ENCODE measurements at regions not wholly inside any gene's neighbourhood (a gene's known extent, or its start where the extent isn't known, plus 50 kb on each side); places are given as distances from the start of the nearest gene placed in this dataset.

DNA sequence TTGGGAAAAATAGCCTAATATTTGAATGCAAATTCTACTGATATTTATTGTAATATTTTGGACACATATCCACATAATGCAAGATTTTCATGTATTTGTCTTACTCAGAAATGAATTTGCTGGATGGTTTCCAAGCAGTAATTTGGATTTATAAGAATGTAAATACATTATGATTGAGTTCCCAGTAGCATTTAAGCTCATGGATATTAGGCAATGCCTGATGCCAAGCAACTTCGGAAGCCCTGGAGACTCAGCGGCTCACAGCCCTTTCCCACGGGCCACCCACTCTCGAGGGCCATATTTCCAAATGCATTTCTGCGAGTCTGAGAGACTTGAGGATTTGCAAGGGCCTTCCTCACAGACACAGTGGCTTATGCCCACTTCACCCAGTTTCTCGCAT, 62.1 kb upstream of the MYOCD start:
- no peak for DNase-seq
- Mint-ChIP-seq H3K36me3 (ENCODE audit: insufficient read depth in 1 of 3, low read depth in 3 of 3) (no peaks in the 10 kb centered on the region), H3K9me3 (no peaks in the 10 kb centered on the region; a peak in 1 of 5 replicates), H3K27ac (no peak overlapping the region; a peak in 1 of 7 replicates), H3K27me3 (ENCODE audit: low read depth) (peaks cover 2% of the 10 kb centered on the region; the same call in 1 of the 2 replicates), H3K4me1 (no peaks in the 10 kb centered on the region), H3K4me3 (no peak overlapping the region)
- no peaks in the 10 kb centered on the region for H3K4me1 ChIP-seq (ENCODE audit: insufficient read depth, low read length)
- H2BK12ac ChIP-seq (ENCODE audit: insufficient read length, low read depth, low read length): no peak overlapping the region
- H2BK5ac ChIP-seq (ENCODE audit: insufficient read length, low read length): no peak overlapping the region
- no peaks in the 10 kb centered on the region for H3K9me3 ChIP-seq (ENCODE audit: control insufficient read depth, low read depth, low read length)
- no peaks in the 10 kb centered on the region for H3K79me2 ChIP-seq (ENCODE audit: insufficient read depth, low read length)
- H2BK15ac ChIP-seq (ENCODE audit: low read depth, low read length): no peak overlapping the region
- no peaks in the 10 kb centered on the region for H3K27me3 ChIP-seq (ENCODE audit: insufficient read depth, low read length)
- no peak for TF ChIP-seq CTCF (conservative IDR thresholded peaks at IDR 0.05)
- H4K20me1 ChIP-seq (ENCODE audit: control insufficient read depth, insufficient read depth, insufficient read length): no peaks in the 10 kb centered on the region
- no peak overlapping the region for H3K56ac ChIP-seq (ENCODE audit: insufficient read length, low read depth, low read length)
- no peak overlapping the region for H3T11ph ChIP-seq (ENCODE audit: low read length)
- no peak overlapping the region for H2BK120ac ChIP-seq (ENCODE audit: low read depth, low read length, poor library complexity, severe bottlenecking)
- H3K18ac ChIP-seq (ENCODE audit: insufficient read length, low read depth, low read length): no peak overlapping the region
- no peak overlapping the region for H4K5ac ChIP-seq (ENCODE audit: insufficient read length, low read depth, low read length)
- H4K8ac ChIP-seq (replicated peaks; ENCODE audit: insufficient read length, low read depth, low read length): no peak overlapping the region
- H2AFZ ChIP-seq (ENCODE audit: low read length): no peak overlapping the region
- no peaks in the 10 kb centered on the region for H3K79me1 ChIP-seq (ENCODE audit: insufficient read depth, low read depth, low read length, poor library complexity, severe bottlenecking)
- H3K4me2 ChIP-seq (ENCODE audit: insufficient read depth, insufficient read length, low read length): no peak overlapping the region
- no peak overlapping the region for H4K91ac ChIP-seq (ENCODE audit: insufficient read length, low read depth, low read length)
- H2BK20ac ChIP-seq (ENCODE audit: low read depth, low read length, poor library complexity, severe bottlenecking): no peak overlapping the region
- no peak overlapping the region for H3K4ac ChIP-seq (ENCODE audit: low read depth, low read length)
- H2AK5ac ChIP-seq (ENCODE audit: insufficient read length, low read length): no peak overlapping the region
- no peak overlapping the region for H3K27ac ChIP-seq (ENCODE audit: insufficient read length, low read depth, low read length)
- H3K23me2 ChIP-seq (ENCODE audit: insufficient read length, low read depth, low read length, poor library complexity, severe bottlenecking): no peaks in the 10 kb centered on the region
- H3K9ac ChIP-seq (ENCODE audit: extremely low read depth, insufficient read length, low read length): no peak overlapping the region
- H3K23ac ChIP-seq (ENCODE audit: insufficient read length, low read depth, low read length): no peak overlapping the region
- H3K14ac ChIP-seq (ENCODE audit: insufficient read depth, low read length): no peak overlapping the region
- no CpG with 5 or more reads among the region's 6 CpGs for WGBS (ENCODE audit: extremely low coverage, insufficient read length, low lambda C conversion rate)

Measured in H9 (cell line).